ENCODE measurements at regions not wholly inside any gene's neighbourhood (a gene's known extent, or its start where the extent isn't known, plus 50 kb on each side); places are given as distances from the start of the nearest gene placed in this dataset.

GRCh38 chr3:69456631-69457030 lies 70.7 kb upstream of the FRMD4B start:
- no peak for ATAC-seq (ENCODE audit: low FRiP score)
- no peak for DNase-seq (ENCODE audit: low spot score)
- no peak for TF ChIP-seq CTCF (IDR thresholded peaks at IDR 0.05)

GRCh38 chr3:69454204-69454787 lies 68.4 kb upstream of the FRMD4B start:
- no peak for TF ChIP-seq CTCF (IDR thresholded peaks at IDR 0.05)
- peak; percentile 23 for ATAC-seq (ENCODE audit: low FRiP score)
- DNase-seq (ENCODE audit: low spot score), result no peak

- ATAC-seq (ENCODE audit: low FRiP score), result no peak
- DNase-seq (ENCODE audit: low spot score), result no peak
- no peak for TF ChIP-seq CTCF (IDR thresholded peaks at IDR 0.05)
These were observed 66.4 kb upstream of the FRMD4B start for GRCh38 chr3:69452295-69452694.

GRCh38 chr3:69451594-69451993 lies 65.7 kb upstream of the FRMD4B start:
- no peak for TF ChIP-seq CTCF (IDR thresholded peaks at IDR 0.05)
- no peak for ATAC-seq (ENCODE audit: low FRiP score)
- no peak for DNase-seq (ENCODE audit: low spot score)

- DNase-seq (ENCODE audit: low spot score), result no peak
- no peak for TF ChIP-seq CTCF (IDR thresholded peaks at IDR 0.05)
- ATAC-seq (ENCODE audit: low FRiP score), result no peak
These were observed 63.0 kb upstream of the FRMD4B start for GRCh38 chr3:69448877-69449276.

GRCh38 chr3:69446402-69447072 lies 60.6 kb upstream of the FRMD4B start:
- ATAC-seq (ENCODE audit: low FRiP score) (no peak), DNase-seq (ENCODE audit: low spot score) (no peak)
- TF ChIP-seq CTCF (IDR thresholded peaks at IDR 0.05), result no peak

GRCh38 chr3:69445498-69445897 lies 59.6 kb upstream of the FRMD4B start:
- ATAC-seq (ENCODE audit: low FRiP score), result no peak
- TF ChIP-seq CTCF (IDR thresholded peaks at IDR 0.05), result no peak
- no peak for DNase-seq (ENCODE audit: low spot score)

Data from omental fat pad (tissue), 3 donors.